Esophagus (tissue), 2 donors: ENCODE measurements at regions not wholly inside any gene's neighbourhood (a gene's known extent, or its start where the extent isn't known, plus 50 kb on each side); places are given as distances from the start of the nearest gene placed in this dataset.

Experiments
- H3K27ac ChIP-seq, 2 donors: one replicate each; pipeline ENCODE4 v1.5.1; 2013; ENCODE audit warnings: low read depth in 2 of 2, mild to moderate bottlenecking in 2 of 2, inconsistent platforms in 1 of 2, low read length in 1 of 2, moderate library complexity in 1 of 2
- H3K27me3 ChIP-seq, 2 donors: one replicate each; pipeline ENCODE4 v1.6.1; 2013; ENCODE audit warnings: low read length in 2 of 2, control low read depth in 1 of 2, mild to moderate bottlenecking in 1 of 2; ENCODE audit not compliant: insufficient read depth in 2 of 2, control insufficient read depth in 1 of 2
- H3K36me3 ChIP-seq, 2 donors: one replicate each; pipeline ENCODE4 v1.6.1; 2013; ENCODE audit warnings: low read length in 1 of 2; ENCODE audit not compliant: control insufficient read depth in 2 of 2, insufficient read depth in 2 of 2
- H3K4me1 ChIP-seq, 2 donors: one replicate each; pipeline ENCODE4 v1.6.1; 2013; ENCODE audit warnings: low read length in 1 of 2; ENCODE audit not compliant: control insufficient read depth in 2 of 2, insufficient read depth in 2 of 2
- H3K4me3 ChIP-seq, 2 donors: one replicate each; pipeline ENCODE4 v1.5.1; 2013; ENCODE audit warnings: low read length in 2 of 2, mild to moderate bottlenecking in 2 of 2, low read depth in 1 of 2, moderate library complexity in 1 of 2
- H3K9me3 ChIP-seq, 2 donors: one replicate each; pipeline ENCODE4 v1.6.1; 2013; ENCODE audit warnings: mild to moderate bottlenecking in 2 of 2, low read depth in 1 of 2, low read length in 1 of 2, moderate library complexity in 1 of 2; ENCODE audit not compliant: control insufficient read depth in 2 of 2, insufficient read depth in 1 of 2
- WGBS, 2 donors: extraction: QIAGEN DNeasy Blood & Tissue Kit; methylation state at CpG; one replicate each; pipeline ENCODE4 v1.1.7; 2013; 5-methylcytosine and 5-hydroxymethylcytosine counted together
- donor health status: healthy with polysubstance abuse.
- donor health status: Bipolar disorder and iron deficiency.

DNA sequence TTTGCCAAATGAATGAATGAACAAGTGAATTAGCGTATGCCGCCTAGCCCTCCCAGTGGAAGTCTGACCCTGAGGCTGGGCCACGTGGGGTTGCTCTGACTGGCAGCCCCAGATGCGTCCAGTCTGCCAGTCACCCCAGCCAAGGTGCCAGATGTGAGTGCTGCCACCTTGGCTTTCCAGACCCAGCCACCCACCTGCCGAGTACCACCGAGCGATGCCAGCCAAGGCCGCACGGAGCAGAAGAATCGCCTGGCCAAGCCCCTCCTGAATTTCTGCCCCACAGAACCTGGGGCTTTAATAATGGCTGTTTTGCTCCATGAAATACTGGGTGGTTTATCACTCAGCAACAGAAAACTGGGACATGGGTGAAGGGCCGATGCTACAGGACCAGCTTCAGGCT is 59.3 kb downstream of the ADRA2C start:
- H3K4me3 ChIP-seq, result no peak overlapping the region
- no peaks in the 10 kb centered on the region for H3K36me3 ChIP-seq
- H3K27ac ChIP-seq, result no peak overlapping the region
- H3K9me3 ChIP-seq, result no peaks in the 10 kb centered on the region
- 88% methylated on average over 11 of the region's 11 CpGs for WGBS, 2 donors
- H3K4me1 ChIP-seq, result peaks cover 6 to 7% of the 10 kb centered on the region in 2 donors
- H3K27me3 ChIP-seq, result no peaks in the 10 kb centered on the region

DNA sequence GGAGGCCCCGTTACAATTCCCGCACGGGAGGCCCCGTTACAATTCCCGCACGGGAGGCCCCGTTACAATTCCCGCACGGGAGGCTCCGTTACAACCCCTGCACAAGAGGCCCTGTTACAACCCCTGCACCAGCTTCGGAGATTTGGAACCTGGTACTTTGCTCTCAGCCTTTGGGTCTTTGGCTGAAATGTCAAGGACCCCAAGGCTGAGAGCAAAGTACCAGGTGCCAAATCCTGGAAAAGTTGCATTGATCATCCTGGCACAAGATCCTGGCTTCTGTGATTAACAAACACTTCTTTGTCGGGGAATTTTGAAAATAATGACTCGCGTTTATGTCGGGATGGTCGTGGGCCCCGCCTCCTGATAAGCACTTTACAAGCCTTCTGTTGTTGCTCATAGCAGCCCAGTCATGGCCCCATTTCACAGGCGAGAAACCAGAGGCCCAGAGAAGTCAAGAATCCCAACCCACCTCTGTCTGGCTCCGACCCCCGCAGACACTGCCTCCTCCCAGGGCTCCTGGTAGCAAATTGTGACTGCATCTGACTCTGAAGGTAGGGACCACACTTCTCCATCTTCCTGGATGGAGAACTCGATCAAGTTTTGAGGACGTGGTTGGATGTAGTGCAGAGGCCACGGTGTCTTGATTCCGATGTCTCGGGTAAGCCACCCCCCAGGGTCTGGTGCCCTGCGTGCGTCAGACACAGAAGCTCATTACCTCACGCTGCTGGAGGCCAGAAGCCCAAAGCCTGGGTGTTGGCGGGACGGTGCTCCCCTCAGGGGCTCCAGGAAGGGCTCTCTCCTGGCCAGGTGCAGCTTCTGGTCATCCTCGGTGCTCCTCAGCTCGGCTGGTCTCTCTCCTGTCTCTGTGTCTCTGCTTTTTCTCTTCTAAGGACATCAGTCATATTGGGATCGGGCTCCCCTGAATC is 60.3 kb downstream of the ADRA2C start:
- Histone ChIP-seq H3K27ac (no peak overlapping the region), H3K36me3 (no peaks in the 10 kb centered on the region), H3K27me3 (no peaks in the 10 kb centered on the region), H3K4me3 (no peak overlapping the region), H3K9me3 (no peaks in the 10 kb centered on the region), H3K4me1 (peaks cover 6 to 7% of the 10 kb centered on the region in 2 donors)
- 70 to 75% methylated on average over 33 of the region's 33 CpGs for WGBS, 2 donors

DNA sequence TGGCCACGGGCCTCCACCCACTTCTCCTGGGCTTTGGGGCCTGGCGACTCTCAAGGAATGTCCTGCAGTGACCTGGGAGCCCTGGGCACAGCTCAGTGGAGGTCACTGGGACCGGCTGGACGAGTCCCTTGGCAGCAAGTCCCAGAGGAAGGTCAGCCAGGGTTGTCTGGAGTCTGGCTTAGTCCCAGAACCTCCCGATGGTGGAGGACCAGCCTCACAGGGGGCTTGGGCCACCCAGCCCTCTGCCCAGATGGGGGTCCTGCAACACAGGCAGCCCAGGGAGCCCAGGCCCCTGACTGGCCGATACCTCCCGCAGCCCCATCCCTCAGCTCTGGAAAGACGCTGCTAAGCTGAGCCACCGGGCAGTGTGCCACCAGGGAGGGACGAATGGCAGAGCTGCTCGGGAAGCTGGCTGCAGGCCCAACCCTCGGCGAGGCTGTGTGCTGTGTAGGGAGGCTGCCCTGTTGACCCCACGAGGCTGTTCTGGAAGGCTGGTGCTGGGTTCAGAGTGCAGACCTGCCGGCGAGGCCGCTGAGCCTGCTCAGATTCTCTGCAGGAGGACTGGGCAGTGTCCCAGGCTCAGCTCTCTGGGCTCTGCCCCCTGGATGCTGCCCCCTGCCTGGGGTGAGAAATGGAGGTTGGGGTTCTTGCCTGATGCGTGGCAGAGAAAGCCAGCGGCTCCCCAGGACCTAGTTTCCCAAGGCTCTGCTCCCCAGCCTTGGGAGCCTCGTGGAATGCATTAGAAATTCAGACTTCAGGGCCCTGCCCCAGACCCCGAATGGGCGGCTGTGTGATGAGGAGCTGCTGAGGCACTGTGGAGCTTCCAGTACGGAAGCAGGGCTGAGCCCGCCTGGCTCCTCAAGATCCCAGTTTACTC is 61.7 kb downstream of the ADRA2C start:
- WGBS, 2 donors, result 24 to 31% methylated on average over 24 of the region's 24 CpGs
- Histone ChIP-seq H3K27ac (no peak overlapping the region), H3K27me3 (no peaks in the 10 kb centered on the region), H3K4me1 (peaks cover 6 to 7% of the 10 kb centered on the region in 2 donors), H3K9me3 (no peaks in the 10 kb centered on the region), H3K36me3 (no peaks in the 10 kb centered on the region), H3K4me3 (no peak overlapping the region)

DNA sequence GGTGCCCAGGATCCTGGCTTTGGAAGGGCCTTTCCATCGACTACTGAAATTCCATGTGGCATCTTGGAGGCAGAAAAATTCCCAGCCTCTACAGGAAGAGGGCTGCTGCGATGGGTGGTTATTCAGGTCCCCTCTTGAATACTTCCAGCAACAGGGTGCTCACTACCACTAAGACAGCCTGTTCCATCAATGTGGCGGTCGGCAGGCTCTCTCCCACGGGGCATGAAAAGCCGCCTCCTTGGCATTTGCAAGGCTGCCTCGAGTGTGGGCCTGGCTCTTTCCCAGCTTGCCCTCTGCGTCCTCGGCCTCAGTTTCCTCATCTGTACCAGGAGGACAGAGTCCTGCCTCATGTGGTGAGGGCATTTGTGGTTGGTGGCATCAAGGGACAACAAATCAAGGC is 62.4 kb downstream of the ADRA2C start:
- H3K27me3 ChIP-seq, result no peaks in the 10 kb centered on the region
- no peak overlapping the region for H3K27ac ChIP-seq
- peaks cover 6 to 7% of the 10 kb centered on the region in 2 donors for H3K4me1 ChIP-seq
- 82 to 91% methylated on average over 9 of the region's 9 CpGs for WGBS, 2 donors
- no peak overlapping the region for H3K4me3 ChIP-seq
- H3K9me3 ChIP-seq, result no peaks in the 10 kb centered on the region
- H3K36me3 ChIP-seq, result no peaks in the 10 kb centered on the region

DNA sequence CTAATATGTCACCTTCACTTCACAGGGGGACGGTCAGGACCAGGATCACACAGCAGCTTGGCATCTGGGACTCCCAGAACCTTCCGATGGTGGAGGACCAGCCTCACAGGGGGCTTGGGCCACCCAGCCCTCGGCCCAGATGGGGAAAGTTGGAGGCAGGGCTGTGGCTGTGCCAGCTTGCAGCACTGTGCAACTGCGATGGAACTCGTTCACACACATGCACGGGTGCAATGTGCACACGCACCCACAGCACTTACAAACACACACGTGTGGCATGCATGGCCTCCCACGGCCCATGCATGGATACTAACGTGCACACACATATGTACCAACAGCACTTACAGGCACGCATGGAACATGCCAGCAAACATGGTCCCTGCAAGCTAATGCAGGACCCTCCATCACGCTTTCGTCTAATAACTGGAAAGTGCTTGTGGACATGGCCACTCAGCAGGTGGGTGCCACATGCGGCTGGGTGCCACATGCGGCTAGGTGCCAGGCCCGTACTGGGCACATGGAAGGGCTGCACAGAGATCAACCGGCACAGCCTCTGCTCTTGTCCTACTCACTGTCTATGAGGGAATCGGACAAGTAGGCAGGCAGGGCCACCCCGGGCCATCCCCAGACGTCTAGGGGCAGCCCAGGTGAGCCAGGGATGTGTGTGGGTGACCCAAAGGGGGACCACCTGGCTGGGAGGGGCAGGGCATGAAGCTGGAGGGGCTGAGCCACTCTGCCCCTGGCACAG is 63.2 kb downstream of the ADRA2C start:
- no peaks in the 10 kb centered on the region for H3K36me3 ChIP-seq
- H3K9me3 ChIP-seq, result no peaks in the 10 kb centered on the region
- 83 to 85% methylated on average over 20 of the region's 20 CpGs for WGBS, 2 donors
- peaks cover 6 to 7% of the 10 kb centered on the region in 2 donors for H3K4me1 ChIP-seq
- H3K4me3 ChIP-seq, result no peak overlapping the region
- no peaks in the 10 kb centered on the region for H3K27me3 ChIP-seq
- no peak overlapping the region for H3K27ac ChIP-seq

DNA sequence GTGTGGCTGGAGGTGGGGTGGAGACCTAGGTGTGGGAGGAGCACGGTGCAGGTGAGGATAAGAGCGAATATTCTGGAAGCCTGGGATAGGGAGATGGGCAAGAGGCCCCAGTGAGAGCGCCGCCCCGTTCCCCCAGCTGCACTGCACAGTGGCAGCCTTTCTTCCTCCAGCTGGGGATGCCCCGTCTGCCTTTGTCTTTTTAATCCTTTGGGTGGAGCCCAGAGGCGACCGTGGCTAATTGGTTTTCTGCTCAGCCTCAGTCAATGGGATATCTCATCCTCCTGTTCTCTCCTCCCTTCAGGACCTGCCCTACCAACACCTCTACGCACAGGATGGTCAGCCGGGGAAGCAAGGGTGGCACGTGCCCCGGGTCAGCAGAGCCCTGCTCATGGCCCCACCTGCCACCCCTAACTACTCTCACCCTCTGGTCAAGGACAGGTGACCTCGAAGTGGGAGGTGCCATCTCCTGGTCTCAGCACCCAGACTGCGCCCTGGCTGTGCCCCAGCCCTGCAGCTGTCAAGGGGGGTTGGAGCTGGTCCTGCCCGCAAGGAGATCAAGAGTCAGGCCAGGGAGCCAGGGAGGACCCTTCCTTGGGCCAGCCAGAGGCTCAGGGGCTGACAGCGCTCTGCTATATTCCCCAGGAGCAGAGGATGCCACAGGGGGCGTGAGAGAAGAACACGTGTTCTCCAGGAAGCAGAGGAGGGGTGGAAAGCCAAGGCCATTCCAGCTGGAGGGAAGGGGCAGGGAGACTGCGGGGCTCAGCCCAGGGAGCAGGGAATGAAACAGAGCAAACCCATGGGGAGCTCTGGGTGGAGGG is 64.0 kb downstream of the ADRA2C start:
- H3K4me3 ChIP-seq, result no peak overlapping the region
- WGBS, 2 donors, result 50 to 61% methylated on average over 17 to 19 of the region's 19 CpGs
- no peaks in the 10 kb centered on the region for H3K9me3 ChIP-seq
- no peaks in the 10 kb centered on the region for H3K36me3 ChIP-seq
- H3K27ac ChIP-seq, result no peak overlapping the region
- H3K4me1 ChIP-seq, result peaks cover 6 to 7% of the 10 kb centered on the region in 2 donors
- H3K27me3 ChIP-seq, result no peaks in the 10 kb centered on the region

DNA sequence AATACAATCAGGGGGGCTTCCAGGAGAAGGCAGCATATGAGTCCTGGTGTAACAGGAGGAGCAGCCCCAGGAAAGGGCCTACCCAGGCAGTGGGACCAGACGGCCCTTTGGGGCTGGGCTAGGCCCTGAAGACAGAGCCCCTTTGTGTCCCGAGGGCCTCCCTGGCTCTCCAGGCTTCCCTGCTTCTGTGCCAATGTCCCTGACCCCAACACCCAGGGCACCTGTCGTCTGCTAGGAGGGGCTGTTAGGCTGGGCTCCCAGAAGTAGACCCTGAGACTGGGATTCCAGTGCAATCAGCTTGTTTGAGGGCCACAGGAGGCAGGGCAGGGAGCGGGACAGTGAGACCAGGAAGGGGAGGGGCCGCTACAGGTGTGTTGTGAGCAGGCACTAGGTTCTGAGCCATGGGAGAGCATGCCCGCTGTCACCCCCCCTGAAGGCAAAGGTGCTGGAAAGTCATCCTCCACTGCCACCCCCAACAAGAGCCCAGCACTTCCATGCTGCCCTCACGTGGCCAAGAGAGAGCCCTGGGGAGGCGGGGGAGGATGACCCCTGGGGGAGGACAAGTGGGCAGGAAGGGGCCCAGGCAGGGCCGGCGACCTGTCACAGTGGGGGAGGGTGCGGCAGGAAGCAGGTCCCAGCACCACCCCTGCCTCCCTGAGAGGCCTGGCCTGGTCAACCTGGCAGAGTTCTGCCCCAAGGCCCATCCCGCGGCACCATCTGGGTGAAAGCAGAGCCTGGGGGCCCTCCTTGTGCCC is 64.8 kb downstream of the ADRA2C start:
- H3K27me3 ChIP-seq, result no peaks in the 10 kb centered on the region
- H3K36me3 ChIP-seq, result no peaks in the 10 kb centered on the region
- H3K9me3 ChIP-seq, result no peaks in the 10 kb centered on the region
- H3K27ac ChIP-seq, result no peak overlapping the region
- 65 to 69% methylated on average over 13 of the region's 13 CpGs for WGBS, 2 donors
- peaks cover 6 to 7% of the 10 kb centered on the region in 2 donors for H3K4me1 ChIP-seq
- no peak overlapping the region for H3K4me3 ChIP-seq

DNA sequence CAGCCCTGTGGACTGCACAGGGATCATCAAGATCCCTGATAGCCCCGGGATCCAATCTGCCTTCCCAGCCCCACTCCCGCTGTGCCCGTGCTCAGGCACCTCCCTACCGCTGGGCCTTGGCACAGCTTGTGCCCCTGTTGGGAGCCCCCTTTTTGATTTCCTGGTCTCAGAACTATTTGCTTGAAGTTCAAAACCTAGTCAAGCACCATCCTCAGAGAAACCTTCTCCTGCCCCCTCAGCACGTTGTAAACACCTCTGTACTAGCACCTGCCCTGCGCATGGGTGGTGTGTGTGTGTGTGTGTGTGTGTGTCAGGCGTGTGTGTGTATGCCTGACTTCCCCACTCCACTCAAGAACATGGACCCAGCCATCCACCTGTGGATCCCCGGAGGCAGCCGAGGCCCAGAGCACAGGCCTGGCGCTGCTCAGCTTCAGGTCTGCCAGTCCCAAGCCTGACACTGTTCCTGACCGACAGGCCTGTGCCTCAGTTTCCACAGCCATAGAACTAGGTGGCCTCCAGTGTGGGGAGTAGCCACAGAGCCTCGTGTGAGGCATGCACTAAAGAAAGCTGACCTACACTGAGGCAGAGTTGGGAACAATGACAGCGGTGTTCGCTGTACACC is 65.5 kb downstream of the ADRA2C start:
- H3K27ac ChIP-seq, result no peak overlapping the region
- H3K4me1 ChIP-seq, result peaks cover 6 to 7% of the 10 kb centered on the region in 2 donors
- H3K4me3 ChIP-seq, result no peak overlapping the region
- no peaks in the 10 kb centered on the region for H3K27me3 ChIP-seq
- H3K36me3 ChIP-seq, result no peaks in the 10 kb centered on the region
- no peaks in the 10 kb centered on the region for H3K9me3 ChIP-seq
- WGBS, 2 donors, result 75 to 76% methylated on average over 14 of the region's 14 CpGs
